NCI-H2227 treated with DMSO at 0.1 percent for 48 hours (cell line): ENCODE measurements at regions not wholly inside any gene's neighbourhood (a gene's known extent, or its start where the extent isn't known, plus 50 kb on each side); places are given as distances from the start of the nearest gene placed in this dataset.
"Not testable (repeated sequence)": the region's sequence is repeated elsewhere in the genome, so short reads cannot be mapped to it uniquely, and the experiment has no call there.

Experiments used
- DNase-seq: peaks from one replicate; lab custom pipeline; 2025; lab: John Stamatoyannopoulos, UW

DNA sequence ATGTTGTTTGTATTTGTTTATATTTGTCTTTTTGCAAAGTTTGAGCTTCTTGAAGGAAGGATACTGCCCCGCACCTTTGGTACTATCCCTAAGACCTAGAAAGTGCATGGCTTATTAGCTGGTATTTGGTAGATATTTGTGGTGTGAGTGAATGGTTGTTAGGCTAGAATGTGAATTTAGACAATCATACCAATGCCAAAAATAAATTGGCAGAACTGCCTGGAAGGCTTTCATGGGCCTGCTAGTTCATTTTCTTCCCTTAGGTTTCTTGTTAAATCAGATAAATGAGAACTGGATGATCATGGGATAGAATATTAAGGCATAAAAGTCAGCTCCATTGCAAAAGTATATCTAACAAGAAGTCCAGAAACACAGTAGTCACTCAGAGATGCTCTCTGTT lies 147.5 kb upstream of the TSLP start:
- no peak for DNase-seq

DNA sequence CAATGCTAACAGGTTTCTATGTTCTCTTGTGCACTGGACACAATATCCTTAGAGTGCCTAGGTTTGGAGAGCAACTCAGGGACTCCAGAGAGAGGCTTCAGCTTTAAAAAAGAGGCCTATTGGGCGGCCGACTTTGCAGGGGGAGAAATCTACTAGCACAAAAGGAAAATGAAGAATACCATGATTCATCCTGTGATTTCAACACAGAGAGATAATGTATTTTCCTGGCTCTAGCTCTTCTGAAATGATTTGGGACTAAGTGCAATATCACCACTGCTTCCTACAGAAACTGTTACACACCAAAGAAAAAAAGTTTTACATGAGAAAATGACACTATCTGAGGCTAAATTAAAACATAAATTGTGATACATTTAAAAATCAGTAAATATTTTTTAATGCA lies 146.1 kb upstream of the TSLP start:
- DNase-seq = no peak

DNA sequence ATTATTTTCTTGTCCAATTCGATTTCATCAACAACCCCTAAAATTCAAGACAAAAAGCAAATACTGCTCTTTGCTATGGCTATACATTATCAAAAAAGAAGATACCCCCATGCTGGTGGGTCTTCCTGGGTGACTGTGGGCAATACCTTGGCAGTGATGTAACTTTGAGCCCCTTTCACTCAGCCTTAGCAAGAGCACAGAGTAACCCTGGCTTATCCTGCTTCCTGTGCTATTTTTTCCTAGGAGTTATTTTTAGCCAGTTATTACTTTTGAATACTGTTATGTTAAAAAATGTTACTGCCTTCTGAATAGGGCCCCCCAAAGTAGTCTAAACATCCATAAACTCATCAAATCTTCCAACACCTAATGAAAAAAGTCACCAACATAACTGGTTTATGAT lies 145.6 kb upstream of the TSLP start:
- DNase-seq = no peak

DNA sequence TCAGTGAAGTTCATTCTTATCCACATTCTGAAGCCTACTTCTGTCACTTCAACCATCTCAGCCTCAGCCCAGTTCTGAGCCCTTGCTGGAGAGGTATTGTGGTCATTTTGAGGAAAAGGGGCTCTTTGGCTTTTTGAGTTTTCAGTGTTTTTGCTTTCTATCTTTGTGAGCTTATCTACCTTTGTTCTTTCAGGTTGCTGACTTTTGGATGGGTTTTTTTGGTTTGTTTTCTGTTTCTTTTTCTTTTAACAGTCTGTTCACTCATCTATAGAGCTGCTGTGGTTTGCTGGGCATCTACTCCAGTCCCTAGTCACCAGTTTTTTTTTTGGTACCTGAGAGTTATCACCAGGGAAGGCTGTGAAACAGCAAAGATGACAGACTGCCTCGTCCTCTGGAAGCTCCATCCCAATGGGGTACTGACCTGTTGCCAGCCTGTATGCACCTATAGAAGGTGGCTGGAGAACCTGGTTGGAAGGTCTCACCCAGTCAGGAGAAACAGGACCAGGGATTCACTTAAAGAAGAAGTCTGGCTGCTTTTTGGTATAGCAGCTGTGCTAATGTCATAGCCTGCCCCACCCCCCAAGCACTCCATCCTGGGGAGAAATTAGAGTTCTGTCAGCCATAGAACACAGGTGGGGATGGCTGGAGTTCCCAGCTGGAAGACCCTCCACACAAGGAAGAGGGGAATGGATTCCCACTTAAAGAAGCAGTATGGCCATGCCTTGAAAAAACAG lies 138.6 kb upstream of the TSLP start:
- no peak for DNase-seq

DNA sequence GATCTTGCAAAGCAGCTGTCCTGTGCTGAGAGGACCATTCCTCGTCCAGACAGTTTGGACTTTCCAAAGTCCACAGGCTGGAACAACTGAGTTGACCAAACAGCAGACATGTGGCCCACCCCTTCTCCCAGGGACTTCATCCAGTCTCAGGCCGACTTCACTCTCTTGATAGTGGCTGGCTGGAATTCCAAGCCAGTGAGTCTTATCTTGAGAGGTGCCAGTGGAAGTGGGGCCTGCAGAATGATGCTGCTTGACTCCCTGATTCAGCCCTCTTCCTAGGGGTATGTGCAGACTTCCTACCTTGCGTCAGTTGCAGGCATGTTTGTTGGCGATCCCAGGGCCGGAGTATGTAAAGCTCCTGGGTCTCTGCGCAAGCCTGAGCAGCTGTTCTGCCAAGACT lies 131.4 kb upstream of the TSLP start:
- DNase-seq = no peak

DNA sequence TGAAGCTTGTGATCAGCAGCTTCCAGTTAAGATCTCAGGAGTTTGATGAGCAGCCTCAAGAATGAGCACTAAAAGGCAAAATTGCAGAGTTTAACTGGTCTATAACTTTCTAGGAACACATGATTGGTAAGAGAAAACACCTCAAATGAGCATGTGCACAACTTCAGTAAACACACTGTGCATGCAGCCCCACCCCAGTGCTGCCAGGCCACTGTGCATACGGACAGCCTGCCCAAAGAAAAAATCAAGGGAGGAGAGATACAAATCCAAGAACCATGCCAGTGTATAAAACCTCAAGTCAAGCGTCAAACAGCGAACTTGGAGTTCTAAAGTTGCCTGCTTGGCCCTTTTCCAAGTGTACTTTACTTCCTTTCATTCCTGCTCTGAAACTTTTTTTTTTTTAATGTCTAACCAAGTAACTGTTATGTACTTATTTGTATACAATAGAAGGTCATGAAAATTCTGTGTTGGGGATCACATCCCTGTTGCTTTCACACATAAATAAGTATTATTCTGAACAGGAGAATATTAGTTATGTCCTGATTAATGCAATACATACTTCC lies 125.6 kb upstream of the TSLP start:
- no peak for DNase-seq

DNA sequence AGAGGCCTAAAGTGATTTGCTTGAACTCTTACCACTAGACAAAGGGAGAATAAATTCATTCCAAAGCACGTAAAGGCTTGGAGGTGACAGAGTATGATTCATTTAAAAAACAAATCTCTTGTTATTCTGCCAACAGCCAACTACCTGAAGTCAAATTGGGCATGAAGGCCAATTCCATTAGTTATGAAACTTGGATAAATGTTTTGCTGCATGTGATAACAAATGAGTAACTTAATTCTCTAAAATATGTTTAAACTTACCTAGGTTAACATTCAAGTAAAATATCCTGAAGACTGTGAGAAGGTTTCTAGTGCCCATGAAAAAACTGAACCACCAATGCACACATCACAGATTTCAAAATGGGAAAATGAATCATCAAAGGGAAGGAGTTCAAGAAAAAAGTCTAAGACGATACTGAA lies 120.1 kb upstream of the TSLP start:
- DNase-seq = no peak

DNA sequence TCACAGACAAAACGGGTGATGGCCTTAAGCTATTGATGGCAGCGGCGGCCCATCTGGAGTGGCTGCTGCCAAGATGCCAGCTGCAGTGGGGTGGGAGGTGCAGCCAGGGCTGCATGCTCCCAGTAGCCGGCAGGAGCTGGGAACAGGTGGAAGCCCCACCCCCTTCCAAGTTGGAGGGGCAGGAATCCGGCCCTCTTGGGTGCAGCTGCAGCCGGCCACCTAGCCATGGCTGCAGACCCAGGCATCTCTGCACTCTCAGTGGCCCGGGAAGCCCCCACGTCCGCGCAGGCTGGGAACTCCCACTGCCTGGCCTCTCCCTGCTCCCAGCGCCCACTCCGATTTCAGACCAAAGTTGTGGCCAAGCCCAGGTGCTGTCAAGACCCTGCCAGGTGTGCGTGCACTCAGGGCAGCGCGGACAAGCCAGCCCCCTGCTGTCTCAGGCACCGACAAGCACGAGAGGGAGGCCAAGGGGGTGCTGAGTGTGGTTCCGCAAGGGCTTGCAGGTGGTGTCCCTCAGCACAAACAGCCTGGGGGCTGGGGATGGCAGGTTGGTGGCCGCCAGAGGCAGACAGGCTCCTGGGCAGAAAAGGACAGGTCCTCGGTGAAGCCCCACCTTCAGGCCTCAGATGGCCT lies 115.1 kb upstream of the TSLP start:
- no peak for DNase-seq

DNA sequence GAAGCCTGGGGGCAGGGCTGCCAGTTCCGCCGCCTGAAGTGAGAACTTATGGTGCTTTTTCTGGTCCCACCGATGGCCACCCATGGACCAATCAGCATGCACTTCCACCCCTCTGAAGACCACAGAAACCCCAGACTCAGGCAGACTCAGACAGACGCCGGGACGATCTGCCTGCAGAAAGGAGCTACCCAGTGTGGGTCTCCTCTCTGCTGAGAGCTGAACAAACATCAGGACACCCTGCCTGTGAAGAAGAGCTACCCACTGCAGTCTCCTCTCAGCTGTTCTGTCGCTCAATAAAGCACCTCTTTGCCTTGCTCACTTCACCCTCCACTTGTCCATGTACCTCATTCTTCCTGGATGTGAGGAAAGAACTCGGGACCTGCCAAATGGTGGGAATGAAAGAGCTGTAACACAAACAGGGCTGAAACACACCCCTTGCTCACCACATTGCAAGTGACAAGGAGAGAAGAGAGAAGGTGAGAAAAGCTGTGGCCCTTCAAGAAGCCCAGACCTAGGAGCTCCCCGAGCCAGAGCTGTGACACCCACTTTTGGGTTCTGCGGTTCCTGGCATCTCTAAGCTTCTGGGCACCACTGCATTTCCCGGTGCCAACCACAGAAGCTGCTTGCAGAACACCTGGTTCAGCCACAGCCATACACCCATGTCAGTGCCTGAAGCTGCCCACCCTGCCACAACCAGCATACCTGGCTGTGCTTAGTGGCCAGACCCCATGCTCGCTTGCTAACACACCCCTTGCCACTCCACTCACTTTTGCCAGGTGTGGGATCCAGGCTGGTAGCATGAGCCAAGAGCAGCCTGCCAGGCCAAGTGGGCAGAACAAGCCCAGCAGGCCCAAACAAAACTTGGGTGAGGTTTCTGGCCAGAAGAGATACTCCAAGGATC lies 114.3 kb upstream of the TSLP start:
- no peak for DNase-seq

DNA sequence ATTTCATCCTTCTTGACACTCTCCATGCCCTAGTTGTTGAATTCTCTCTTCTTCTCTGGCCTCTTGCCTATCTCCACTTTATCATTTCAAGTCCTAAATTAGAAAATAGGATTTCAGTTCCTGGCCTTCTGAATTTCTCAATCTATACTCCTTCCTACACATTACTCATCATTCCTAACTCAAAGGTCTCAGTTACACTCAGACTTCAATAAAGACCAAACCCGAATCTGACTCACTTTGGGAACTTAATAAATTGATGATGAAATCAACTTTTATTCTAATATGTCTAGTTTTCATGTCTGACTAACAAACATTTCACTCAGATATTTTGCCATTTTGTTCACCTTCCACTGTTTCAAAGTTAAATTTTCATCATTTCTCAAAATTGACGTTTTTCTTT lies 113.6 kb upstream of the TSLP start:
- no peak for DNase-seq

DNA sequence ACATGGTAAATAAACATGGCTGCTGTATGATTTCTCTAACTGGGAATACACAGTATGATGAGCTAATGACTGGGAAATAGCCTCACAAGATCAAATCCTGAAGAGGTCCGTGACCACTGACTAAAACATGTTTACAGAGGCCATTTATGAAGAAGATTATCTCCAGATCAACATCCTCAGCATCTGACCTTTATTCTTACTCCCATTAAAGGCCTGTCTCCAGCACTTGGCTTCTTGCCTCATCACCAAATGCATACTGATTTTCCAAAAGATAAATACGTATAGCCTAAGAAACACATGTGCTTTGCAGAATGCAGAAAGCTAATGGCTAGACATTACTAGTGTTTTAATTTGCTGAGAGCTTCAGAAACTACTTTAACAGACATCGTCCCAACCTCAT lies 108.0 kb upstream of the TSLP start:
- no peak for DNase-seq

DNA sequence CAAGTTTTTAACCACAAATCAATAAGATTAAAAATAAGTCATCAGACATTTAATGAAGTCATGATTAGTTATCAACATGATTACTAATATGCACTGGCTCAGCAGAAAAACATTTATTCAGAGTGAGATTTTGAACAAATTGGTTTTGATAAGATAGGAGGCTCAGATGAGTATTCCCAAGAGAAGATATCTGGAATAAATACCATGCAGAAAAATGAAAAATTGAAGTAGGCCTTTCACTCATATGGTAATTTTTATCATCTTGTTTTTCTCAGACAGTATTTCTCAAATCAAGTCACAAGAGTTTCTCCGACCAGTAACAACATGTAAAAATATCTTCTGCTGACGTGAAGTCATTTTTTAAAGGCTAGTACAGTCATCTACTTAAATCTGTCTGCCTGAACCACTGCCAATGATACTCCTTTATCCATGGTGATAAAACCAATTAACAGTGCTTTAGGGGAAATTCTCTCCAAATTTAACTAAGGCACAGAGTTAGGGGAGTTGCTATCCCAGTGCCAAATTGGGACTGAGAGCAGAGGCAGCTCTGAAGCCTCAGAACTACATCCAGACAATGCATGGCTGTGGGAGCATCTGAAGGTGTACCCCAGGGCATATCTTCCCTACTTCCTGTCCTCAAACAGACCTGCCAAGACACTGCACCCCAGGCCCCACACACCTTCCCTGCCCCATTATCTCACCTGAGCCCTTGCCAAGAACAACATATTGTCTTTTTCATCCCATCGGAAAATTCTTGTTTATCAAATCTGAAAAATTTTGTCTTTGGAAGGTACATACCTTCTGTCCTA lies 105.5 kb upstream of the TSLP start:
- DNase-seq = no peak

DNA sequence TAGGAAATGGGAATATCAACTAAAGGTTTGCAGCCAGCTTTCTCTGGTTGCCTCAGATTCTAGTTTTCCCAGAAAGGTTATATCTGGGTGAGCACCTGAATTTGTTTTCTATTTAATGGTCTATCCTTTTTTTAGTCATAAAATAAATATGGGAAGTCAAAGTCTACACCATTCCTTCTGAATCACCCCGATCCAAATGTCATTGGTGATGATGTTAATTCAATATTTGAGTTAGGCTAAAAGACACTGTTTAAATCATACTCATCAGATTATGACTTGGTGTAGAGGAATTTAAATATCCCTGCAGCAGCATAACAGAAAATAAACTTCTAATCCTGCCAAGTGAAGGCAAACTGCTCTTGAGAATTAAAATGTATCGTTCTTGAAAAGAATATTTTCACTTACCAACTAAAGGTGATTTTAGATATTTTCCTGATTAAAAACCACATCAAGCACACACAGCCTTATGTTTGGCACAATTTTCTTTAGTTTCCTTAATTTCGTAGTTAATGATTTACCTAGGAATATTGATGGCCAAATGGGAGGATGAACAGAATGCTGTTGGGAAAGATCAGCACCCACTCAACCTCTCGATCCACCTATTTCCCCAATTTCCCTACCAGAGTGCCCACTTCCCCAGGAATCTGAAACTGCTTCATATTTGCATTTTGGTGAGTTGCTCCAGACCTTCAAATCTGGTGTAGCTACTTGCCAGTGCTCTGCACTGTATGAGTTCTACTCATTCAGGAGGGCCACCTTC lies 103.1 kb upstream of the TSLP start:
- no peak for DNase-seq

DNA sequence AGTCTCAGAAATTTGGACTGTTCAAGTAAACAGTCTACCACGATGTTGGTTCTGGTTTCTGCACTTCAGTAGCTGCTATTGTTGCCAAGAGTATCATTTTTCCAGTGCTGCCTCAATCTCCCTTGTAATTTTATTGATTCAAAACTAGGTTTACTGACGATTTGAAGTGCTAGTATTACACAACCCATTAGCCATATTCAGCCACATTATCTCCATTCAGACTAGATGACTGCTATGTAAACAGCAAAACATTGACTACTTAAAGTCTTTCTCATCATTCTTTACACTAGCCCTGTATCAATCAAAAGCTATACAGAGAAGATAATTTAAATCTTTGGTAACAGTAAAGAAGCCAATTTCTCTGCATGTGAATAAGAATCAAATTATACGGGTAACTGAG lies 102.0 kb upstream of the TSLP start:
- DNase-seq = no peak

DNA sequence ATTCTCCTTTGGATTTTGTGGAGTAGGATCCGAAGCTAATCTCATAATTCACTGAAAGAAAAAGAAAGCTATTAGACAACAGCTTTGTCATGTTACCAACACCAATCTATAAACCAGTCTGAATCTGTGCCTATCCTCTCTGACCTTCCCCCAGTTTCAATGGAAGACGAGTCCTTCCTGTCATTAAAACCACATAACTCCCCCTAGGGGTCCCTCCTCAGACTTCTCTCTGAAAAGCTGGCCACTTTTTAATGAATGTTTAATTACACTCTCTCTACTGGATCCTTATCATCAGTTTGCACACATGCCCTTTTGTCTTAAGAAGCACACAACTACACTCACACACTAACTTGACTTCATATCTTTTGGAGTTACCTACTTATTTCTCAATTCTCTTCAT lies 98.0 kb upstream of the TSLP start:
- no peak for DNase-seq

DNA sequence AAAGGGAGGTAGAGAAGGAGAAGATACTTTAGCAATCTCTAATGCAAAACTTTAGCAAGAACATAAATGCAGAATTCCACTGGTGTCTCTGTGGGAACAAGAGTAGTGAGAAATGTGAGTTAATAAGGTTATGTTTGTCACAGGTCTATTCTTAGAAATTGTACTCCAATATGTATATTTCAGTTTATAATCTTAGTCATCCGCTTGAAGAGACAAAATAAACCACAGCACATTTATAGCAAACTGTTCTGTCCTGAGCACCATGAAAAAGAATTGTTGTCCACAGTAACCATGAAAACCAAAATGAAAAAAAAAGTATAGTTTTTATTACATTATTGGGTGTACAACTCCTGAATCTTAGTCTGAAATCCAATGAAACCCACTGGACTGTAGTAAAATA lies 93.6 kb upstream of the TSLP start:
- no peak for DNase-seq

DNA sequence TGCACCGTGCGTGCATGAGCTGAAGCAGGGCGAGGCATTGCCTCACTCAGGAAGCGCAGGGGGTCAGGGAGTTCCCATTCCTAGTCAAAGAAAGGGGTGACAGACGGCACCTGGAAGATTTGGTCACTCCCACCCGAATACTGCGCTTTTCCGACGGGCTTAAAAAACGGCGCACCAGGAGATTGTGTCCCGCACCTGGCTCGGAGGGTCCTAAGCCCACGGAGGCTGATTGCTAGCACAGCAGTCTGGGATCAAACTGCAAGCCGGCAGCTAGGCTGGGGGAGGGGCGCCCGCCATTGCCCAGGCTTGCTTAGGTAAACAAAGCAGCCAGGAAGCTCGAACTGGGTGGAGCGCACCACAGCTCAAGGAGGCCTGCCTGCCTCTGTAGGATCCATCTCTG lies 85.6 kb upstream of the TSLP start:
- not testable (repeated sequence) for DNase-seq

DNA sequence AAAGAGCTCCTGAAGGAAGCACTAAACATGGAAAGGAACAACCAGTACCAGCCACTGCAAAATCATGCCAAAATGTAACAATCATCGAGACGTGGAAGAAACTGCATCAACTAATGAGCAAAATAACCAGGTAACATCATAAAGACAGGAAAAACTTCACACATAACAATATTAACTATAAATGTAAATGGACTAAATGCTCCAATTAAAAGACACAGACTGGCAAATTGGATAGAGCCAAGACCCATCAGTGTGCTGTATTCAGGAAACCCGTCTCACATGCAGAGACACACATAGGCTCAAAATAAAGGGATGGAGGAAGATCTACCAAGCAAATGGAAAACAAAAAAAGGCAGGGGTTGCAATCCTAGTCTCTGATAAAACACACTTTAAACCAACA lies 83.9 kb upstream of the TSLP start:
- not testable (repeated sequence) for DNase-seq

DNA sequence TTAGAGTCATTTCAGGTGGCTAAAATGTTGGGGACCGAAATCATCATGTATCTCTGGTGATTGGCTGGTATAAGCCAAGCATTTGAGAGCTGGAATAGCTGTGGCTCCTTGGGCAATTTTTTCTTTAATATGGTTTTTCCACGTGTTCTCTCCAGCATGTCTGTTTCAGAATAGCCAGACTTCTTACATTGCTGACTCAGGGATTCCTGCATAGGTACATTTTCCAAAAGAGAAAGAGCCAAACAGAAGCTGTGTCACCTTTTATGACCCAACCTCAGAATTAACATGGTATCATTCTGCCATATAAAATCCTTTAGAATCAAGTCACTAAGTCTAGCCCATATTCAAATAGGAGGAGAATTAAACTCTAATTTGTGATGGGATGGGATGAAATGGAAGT lies 74.8 kb upstream of the TSLP start:
- no peak for DNase-seq

DNA sequence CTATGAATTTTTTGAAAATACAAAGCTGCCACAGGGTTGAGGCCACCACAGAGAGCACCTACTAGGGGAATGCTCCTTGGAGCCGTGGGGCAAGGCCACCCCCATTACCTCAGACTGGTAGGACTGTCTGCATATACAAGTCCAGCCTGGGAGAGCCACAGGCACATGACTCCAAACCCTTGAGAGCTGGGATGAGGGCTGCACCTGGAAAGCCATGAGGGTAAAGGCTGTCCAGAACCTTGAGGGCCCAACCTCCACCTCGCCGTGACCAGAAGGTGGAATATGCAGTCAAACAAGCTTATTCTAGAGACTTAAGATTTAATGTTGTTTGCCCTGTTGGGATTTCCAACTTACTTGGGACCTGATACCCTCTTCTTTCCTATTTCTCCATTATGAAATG lies 69.5 kb upstream of the TSLP start:
- no peak for DNase-seq

DNA sequence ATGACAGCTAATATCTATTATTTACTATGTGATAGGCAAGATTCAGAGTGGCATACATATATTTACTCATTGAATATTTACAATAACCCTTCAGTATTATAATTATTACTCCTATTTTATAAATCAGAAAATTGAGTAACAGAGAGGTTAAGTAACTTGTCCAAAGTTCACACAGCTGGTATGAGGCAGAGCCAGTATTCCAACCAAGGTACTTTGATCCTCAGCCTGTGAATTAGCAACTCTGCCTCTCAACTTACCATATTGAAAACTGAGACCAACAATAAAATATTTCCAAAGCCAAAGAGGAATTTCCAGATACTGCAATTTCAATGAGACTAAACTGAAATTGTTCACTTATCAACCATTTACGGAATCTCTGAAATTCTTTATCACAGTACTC lies 67.9 kb upstream of the TSLP start:
- no peak for DNase-seq
